ENCODE measurements at regions not wholly inside any gene's neighbourhood (a gene's known extent, or its start where the extent isn't known, plus 50 kb on each side); places are given as distances from the start of the nearest gene placed in this dataset.

DNA sequence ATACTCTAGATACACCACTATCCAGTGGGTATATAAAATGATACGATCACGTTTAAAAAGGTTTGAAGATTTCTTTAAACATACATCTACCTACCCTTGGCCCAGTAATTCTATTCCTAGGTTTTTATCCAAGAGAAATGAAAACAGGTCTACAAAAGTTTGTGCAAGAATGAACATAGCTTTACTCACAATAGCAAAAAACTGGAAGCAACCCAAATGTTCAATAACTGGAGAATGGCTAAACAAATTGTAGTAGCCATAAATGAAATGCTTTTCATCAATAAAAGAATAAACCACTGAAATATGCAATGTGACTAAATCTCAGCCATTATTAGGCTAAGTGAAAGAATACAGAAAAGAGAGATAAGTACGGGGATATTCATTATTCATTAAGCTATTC is 438.9 kb downstream of the ARHGEF28 start:
- no peak for DNase-seq (ENCODE audit: low read depth in 2 of 2)

DNA sequence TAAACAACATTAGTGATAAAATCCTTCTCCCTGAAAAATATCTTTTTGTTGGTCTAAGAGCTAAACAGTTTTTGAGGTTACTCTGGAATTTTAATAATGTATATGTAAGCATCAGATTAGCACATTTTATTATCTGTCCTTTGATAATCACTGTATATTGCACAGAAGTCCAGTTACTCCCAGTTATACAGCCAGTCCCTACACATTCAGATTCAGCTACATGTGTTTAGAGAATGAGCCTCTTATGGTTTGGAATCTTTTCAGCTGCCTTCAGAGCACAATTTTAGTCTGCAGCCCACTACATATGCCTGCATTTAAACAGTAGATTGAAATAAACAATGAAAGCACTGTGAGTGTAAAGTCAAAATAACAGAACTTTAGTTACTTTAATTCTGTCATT is 438.2 kb downstream of the ARHGEF28 start:
- DNase-seq (ENCODE audit: low read depth in 2 of 2), result no peak

DNA sequence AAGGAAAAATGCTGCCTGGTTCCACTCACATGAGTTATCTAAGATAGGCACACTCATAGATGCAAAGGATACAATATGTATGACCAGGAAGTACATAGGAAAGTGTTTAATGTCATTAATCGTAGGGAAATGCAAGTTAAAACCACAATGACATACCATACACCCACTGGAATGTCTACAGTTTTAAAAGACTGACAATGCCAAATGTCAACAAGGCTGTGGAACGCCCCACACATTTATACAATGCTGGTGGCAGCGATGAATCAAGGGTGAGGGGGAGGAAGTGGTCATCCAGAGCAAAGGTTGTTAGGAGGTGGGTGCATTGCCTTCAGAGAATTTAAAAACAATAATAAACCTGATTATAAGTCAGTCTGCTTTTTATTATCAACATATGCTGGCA is 437.8 kb downstream of the ARHGEF28 start:
- no peak for DNase-seq (ENCODE audit: low read depth in 2 of 2)

DNA sequence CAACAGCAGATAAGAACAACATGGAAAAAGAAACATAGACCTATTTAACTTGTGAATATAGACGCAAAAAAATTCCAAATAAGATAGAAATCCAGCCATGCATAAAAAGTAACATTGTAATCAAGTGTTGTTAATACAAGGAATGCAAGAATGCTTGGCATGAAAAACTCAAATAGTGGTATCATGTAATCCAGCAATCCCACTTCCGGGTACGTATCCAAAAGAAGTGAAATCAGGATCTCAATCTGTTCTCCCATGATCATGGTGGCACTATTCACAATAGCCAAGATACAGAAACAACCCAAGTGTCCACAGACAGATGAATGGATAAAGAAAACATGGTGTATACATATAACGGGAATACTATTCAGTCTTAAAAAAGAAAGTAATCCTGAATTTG is 437.4 kb downstream of the ARHGEF28 start:
- DNase-seq (ENCODE audit: low read depth in 2 of 2), result no peak

DNA sequence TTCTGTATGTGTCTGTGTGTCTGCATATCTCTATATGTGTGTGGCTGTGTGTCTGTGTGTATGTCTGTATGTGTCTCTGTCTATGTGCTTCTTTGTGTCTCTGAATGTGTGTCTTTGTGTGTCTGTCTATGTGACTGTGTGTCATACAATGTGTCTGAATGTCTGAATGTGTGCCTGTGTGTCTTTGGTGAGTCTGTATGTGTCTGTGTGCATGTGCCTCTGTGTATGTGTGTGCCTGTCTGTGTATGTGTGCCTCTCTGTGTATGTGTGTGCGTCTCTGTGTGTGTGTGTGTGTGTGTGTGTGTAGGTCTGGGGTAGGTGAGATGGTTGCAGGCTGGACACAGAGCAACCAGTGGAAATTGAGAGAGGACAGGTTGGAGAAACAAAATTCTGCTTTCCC is 435.3 kb downstream of the ARHGEF28 start:
- no peak for DNase-seq (ENCODE audit: low read depth in 2 of 2)

DNA sequence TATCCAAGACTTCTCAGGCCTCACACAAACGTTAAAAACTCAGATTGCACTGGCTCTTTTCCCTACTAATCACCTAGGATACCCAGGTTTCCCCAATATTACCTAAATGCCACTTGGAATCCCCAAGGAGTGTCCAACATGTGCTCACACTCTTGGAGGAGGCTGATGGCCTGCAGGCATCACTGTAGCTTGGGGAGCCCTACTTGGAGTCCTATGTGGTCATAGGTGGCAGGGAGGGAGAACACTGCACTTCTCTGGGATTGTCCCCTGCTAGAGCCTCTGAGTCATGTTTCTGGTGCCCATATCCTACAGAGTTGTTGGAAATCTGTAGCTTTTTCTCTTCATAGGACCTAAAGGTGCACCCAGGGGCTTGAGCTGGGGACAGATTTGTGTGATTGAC is 433.7 kb downstream of the ARHGEF28 start:
- DNase-seq (ENCODE audit: low read depth in 2 of 2), result no peak

DNA sequence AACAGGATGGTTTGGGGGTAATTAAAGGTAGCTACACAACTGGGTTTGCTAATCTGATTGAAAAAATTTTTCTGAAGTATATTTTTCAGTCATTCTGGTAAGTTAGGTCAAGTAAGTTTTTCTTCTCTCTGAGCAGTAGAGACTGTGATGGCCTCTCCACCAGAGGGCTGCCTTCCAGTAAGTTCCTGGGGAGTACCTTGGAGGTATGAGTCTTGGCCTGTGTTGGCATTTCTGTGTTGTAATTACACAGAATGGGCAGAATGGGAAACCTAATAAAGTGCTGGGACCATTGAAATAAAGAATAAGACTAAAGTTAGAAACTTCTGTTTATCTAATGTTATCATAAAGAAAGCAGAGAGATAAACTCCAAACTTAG is 430.8 kb downstream of the ARHGEF28 start:
- DNase-seq (ENCODE audit: low read depth in 2 of 2), result no peak

DNA sequence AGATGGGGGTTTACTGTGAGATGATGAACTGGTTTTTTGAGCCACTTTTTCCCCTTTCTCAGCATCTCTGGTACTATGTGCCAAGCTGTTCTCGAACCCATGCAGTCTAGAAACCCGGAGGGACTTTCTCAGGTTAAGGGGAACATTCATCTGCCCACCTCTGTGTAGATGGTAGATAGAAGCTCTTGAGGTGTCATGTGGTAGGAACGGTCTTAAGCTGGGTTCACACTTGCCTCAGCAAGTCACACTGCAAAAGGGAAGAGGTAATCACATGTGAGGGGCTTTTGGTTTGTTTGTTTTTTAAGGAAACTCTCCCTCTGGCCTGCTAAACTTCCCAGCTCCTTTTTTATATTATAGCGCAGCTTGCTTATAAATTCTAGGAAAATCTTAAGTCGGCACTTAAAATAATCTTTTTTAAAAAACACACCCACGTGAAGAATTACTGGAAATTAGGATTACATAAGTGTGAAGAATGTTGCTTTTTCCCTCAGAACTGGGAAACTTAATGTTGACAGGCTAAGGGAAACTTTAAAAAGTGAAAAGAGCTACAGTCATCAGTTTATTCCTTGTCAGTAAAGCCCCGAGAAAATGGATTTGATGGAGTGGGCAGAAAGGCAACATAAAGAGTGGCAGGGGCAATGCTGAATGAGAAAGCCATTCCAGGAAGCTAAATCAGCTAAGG is 430.3 kb downstream of the ARHGEF28 start:
- DNase-seq (ENCODE audit: low read depth in 2 of 2), result no peak

DNA sequence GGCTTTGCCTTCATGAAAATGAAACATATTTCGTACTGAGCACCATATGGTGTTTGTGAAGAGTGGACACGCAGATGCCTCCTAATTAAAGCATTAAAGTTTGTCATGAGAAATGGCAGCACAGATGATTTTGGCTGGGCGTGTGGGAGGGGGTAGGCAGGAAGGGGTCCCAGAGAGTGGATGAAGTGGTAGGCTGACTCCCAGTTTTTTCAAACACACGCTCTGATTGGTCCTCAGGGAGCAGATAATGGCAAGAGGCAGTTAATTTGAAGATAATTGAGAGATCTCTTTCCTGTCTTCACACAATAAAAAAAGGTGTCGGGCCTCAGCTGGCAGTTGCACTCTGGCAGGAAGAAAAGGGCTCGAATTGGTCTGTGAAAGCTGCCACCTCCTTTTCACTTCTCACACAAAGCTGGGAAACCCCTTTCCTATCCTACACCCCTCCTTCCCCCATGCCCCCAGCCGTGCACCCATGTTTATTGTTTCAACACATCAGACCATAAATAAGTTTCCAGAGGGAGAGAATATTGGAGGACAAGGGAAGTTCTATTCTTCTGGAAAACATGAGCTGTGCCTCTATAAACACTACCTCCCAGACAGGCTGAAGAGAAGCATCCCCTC is 429.6 kb downstream of the ARHGEF28 start:
- DNase-seq (ENCODE audit: low read depth in 2 of 2), result no peak

DNA sequence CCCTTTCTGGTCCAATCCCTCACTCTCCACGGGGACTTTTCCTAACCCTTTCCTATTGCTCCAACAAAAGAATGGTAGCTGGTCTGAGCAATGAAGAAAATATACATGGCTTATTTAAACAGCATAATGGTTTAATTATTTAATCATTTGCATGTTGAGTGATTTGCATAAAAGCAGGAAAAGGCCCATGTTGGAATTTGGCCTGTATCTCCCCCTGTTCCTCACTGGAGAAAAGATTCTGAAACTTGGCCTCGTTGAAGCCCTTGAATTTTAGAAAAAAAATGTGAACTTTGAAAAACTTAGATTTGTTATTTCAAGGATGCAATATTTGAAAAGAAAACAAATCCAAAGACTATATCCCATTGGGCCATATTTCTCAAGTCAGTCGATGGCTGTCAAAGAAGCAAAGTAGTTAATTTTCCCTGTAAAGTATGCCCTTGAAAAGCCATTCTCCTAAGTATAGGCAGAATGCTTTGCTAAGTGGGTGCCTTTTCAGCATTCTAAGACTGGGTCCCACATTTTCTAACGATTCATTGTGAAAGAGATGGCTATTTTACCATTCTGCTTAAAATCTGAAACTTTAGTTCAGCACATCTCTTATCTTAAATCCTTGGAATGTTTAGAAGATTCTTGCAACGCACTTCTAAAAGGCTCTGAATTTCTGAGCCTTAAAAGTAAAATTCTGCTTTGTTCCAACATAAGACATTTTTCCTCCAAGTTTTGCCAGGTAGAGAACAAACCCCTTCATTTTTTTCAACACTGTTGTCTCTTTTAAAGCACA is 428.8 kb downstream of the ARHGEF28 start:
- DNase-seq (ENCODE audit: low read depth in 2 of 2), result no peak

DNA sequence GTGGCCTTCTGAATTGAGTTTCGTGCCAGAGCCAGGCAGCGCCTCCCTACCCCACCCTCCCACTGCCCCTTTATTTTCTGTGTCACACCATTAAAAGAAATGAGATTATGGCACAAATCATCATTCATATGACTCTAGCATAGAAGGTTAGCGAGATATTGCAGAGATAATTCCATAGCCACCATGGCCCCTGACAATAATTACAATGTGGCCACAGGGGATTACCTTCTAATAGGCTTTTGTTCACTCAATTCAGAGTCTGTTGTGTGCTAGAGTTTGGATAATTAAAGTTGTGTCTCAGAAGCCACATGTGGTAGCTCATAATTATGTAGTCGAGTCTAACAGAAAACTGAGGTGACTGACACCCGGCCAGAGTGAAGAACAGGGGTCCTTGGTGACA is 428.1 kb downstream of the ARHGEF28 start:
- DNase-seq (ENCODE audit: low read depth in 2 of 2), result no peak

DNA sequence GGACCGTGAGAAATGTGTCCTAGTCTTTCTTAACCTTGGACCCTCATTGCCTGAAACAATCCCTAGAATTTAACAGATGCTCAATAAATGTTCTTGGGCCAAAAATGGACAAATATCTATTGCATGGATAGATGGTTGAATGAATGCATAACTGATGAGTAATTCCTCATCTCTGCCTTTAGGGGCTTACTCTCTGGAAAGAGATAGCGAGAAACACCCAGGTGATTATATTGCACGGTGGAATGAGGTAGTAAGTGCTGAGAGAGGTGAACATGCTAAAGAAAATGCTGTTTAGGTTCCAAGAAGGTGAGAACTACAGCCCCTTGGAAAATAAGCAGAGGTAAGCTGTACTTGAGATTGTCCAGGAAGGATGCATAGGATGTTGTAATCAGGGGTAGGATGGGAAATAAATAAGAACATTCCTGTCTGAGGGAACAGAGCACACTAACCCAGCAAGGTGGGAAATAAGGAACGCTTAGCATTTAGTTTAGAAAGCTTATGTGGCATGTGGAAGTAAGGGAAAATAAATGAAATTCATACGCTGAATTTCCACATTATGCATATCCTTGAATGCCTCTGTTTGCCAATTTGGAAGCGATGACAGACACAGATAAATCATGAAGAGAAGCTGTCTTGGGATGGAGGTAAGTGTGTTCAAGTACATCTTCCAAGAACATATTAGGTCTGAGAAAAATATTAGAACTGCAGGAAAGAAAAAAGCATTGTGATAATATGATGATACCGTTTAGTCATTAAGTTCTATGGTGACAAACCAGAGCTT is 426.6 kb downstream of the ARHGEF28 start:
- DNase-seq (ENCODE audit: low read depth in 2 of 2), result no peak

DNA sequence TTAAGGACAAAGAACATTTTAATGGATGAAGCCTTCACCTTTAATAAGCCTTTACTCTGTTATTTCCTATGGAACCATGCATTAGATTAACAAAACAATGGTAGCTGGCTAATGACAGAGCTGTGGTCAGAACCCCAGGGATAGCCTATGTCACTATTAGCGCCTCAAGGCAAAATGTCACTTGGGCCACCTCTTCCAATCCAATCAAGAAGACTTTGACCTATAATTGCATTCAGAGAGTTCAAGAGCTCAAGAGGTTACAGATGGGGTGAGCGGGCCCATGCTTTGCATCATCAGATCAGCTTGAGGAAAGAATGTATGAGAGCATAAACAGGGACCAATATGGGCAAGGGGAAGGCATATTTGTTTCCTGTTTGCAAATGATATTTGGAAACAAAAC is 425.1 kb downstream of the ARHGEF28 start:
- DNase-seq (ENCODE audit: low read depth in 2 of 2), result no peak

DNA sequence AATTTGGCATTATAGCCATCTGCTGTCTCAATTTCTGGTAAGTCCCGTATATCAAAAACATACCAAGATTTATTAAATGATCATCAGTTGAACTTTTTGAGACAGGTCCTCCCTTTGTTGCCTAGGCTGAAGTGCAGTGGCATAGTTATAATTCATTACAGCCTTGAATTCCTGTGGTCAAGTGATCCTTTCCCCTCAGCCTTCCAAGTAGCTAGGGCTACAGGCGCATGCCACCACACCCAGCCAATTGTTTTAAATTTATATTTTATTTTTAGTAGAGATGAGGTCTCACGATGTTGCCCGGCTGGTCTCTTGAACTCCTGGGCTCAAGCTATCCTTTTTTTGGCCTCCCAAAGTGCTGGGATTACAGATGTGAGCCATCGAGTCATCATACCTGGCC is 418.9 kb downstream of the ARHGEF28 start:
- no peak for DNase-seq (ENCODE audit: low read depth in 2 of 2)

DNA sequence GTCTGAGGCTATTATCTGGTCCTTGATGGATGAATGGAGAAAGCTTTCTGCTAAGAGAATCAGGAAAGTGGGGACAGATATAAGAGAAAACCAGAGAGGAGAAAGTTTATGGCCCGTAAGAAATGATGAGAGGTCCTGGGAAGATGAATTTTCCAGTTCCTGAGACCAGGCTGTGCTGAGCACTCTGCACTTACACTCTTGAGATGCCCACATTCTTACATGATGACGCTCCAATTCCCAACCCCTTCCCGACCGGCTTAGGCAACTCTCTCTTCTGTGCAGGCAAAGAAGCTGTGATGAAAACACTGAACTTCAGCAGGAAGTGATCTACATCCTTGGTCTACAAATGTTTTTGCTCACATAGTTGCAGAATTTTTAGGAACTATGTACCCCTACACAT is 417.0 kb downstream of the ARHGEF28 start:
- DNase-seq (ENCODE audit: low read depth in 2 of 2), result no peak

DNA sequence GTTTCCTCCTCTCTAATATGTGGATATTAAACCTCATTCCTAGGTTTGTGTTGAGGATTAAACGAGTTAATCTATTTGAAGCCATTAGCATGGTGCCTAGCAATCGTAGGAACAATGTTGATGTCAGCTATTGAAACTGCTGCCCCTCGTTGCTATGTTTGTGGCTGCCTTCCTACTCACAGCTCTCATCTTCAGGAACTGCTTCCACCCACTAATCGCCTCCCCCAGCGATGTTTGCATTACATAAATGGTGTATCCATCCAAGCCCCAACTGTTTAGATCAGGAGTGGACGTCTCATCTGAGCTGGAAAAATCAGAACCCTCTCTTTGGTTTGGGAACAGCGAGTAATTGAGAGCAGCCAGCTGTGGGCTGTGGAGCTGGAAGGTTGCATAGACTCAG is 416.6 kb downstream of the ARHGEF28 start:
- DNase-seq (ENCODE audit: low read depth in 2 of 2), result no peak

DNA sequence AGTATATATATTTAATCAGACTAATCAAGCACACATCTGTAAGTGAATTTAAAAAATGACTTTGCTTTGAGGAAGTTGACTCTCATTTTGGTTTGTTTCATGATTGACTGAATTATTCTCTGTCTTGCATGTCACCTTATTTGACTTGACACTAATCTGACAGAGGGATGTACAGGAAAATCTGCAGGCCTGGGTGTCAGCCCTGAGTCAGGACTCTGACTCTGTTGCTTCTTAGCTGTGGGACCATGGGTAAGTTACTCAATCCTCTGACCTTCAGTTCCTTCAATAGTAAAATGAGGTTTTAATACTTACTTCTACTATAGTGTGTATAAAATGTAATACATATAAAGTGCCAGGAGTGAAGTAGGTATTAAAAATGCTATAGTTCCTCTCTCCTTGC is 415.9 kb downstream of the ARHGEF28 start:
- no peak for DNase-seq (ENCODE audit: low read depth in 2 of 2)

DNA sequence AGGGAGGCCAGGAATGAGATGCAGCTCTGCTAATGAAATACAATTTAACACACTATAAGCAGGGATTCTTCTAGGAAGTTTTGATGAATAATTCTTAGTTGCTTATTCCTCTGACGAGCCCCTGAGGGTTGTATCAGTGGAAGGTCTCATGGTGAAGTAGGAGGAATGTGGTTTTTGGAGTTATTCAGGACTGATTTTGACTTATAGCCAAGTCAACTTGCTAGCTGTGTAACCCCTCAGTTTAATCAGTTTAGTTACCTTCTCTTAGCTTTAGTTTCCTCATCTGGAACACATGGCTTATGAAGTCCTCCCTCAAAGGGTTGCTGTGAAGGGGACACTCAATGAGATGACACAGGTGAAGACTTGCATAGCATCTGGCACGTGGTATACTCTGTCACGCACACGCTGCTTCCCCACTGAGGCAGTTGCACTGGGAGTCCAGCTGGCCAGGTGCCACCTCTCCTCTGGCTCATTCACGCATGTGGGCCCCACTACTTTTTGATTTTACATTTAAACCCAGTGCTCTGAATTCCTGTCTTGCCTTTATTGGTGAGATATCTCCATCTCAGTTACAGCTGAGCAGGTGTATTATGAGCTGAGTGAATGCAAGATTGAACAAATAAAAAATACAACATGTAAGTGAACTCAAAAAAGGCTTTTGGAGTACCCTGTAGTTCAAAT is 415.0 kb downstream of the ARHGEF28 start:
- DNase-seq (ENCODE audit: low read depth in 2 of 2), result no peak

DNA sequence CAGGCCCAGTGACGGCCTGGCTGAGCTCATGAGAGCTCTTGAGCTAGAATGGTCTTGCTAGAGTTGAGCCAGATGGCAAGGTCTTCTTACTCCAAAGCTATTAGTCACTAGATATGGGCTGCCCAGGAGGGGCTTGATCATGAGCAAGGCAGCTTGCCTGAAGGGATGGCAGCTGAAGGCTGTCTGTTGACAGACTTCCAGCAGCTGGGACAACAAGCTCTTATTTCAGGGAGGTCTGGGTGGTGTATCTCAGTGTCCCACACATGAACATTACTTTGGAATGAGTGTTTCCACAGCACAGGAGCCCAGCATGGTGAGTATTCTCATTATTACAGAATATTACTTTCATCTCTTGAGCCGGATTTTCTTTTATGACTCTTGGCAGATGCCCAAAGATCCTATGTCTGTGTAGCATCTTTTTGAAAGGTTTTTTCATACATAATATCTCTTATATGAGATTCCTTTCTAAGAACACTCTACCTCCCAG is 414.1 kb downstream of the ARHGEF28 start:
- DNase-seq (ENCODE audit: low read depth in 2 of 2), result no peak

DNA sequence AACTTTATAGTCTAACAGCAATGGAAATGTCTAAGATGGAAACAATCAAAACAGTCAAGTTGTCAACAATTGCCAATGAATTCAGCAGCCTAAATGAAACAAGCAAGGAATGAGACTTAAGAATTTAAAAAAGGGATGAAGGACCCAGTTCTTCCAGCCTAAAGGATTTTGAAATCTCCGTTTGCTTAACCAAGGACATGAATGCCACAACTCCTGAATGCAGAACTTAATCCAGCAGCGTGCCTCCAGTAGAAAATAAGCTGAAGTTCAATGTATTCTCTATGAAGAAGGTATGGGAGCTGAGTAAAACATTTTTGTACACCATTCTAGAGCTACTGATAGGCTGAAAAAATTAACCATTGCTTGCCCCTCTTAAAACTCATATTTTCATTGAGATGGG is 411.3 kb downstream of the ARHGEF28 start:
- no peak for DNase-seq (ENCODE audit: low read depth in 2 of 2)

DNA sequence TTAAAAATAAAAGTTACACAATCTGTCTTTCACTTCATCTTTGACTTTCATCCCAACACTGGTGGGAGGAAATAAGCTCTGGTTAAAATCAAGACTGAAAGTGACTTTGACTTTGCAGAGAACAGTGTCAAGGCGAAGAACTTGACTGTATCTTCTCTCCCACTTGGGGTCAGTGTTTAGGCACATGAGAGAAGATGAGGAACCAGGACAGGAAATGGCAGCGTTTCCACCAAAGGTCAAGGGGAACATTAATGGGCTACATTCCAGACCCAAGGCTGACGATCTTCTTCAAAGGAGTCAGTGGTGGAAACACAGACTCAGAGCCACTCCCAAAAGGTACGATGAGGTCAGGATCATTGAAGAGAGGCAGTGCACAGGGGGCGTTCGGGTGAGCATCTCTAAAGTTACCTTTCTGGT is 409.5 kb downstream of the ARHGEF28 start:
- DNase-seq (ENCODE audit: low read depth in 2 of 2), result no peak

DNA sequence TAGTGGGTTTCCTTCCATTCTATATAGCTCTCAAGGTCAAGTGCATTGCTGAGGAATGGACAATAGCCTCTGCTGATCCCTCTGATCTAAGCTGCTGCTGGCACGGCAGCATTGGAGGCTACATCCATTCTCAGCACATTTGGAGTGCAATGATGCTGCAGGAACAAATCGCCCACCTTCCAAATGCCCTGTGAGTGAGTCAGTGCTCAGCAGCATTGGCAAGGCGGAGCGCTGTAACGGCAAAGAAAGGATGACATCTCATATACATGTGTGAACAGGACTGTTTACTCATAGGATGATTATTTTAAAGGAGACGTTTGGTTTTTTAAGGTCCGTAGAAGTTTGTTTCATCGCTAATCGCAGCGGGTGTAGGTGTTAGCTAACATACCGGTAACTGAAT is 408.7 kb downstream of the ARHGEF28 start:
- DNase-seq (ENCODE audit: low read depth in 2 of 2), result no peak
